Activated naive CD8-positive, alpha-beta T cell treated with anti-CD3 and anti-CD28 coated beads, Interleukin-2, amount 10 ng/mL, durations not matched to agents 7 days and 5 days (primary cell): ENCODE measurements at regions not wholly inside any gene's neighbourhood (a gene's known extent, or its start where the extent isn't known, plus 50 kb on each side); places are given as distances from the start of the nearest gene placed in this dataset.
A peak's percentile ranks its signal among the peaks of the same experiment; 100 is the strongest.
"Not testable (repeated sequence)": the region's sequence is repeated elsewhere in the genome, so short reads cannot be mapped to it uniquely, and the experiment has no call there.

Source experiments
- ATAC-seq: fragments of 150-1000 bp; cut with Tn5 transposase; one replicate; pipeline ENCODE4 v1.10.0; 2021; ENCODE audit warnings: low read depth, moderate library complexity
- POLR2A ChIA-PET: fragments of 350-600 bp; sonication (Branson Sonifier 250); formaldehyde crosslinking; loops from one replicate; lab custom pipeline; 2021; ENCODE audit warnings: antibody characterized with exemption; lab: Charles Lee
- DNase-seq: peaks from one replicate; pipeline ENCODE4 v3.0.0; 2021
- H3K27ac Mint-ChIP-seq: one replicate; pipeline ENCODE4 v1.8.0; 2022; ENCODE audit warnings: mild to moderate bottlenecking, mixed read lengths
- H3K27me3 Mint-ChIP-seq: one replicate; pipeline ENCODE4 v1.8.0; 2022; ENCODE audit warnings: mild to moderate bottlenecking, moderate library complexity, mixed read lengths
- H3K36me3 Mint-ChIP-seq: one replicate; pipeline ENCODE4 v1.8.0; 2021; ENCODE audit warnings: mild to moderate bottlenecking, mixed read lengths
- H3K4me1 Mint-ChIP-seq: one replicate; pipeline ENCODE4 v1.8.0; 2021; ENCODE audit warnings: mixed read lengths
- H3K4me3 Mint-ChIP-seq: one replicate; pipeline ENCODE4 v1.8.0; 2022; ENCODE audit warnings: mild to moderate bottlenecking, moderate library complexity, mixed read lengths
- H3K9me3 Mint-ChIP-seq: one replicate; pipeline ENCODE4 v1.8.0; 2021; ENCODE audit warnings: mixed read lengths

- Mint-ChIP-seq H3K36me3 (no peaks in the 10 kb centered on the region), H3K4me1 (no peaks in the 10 kb centered on the region), H3K9me3 (peaks cover 5% of the 10 kb centered on the region), H3K27me3 (peaks cover 21% of the 10 kb centered on the region), H3K27ac (no peak overlapping the region), H3K4me3 (no peak overlapping the region)
- DNase-seq, result no peak
- POLR2A ChIA-PET, result no interaction called here
- ATAC-seq, result no peak
Observed at GRCh38 chr7:23887660-23888059, 177.6 kb downstream of the STK31 start.

- POLR2A ChIA-PET, result no interaction called here
- no peaks in the 10 kb centered on the region for H3K36me3 Mint-ChIP-seq
- peaks cover 5% of the 10 kb centered on the region for H3K9me3 Mint-ChIP-seq
Observed at GRCh38 chr7:23888958-23889357, 178.9 kb downstream of the STK31 start.

GRCh38 chr7:23889566-23889965, 179.5 kb downstream of the STK31 start:
- POLR2A ChIA-PET, result no interaction called here
- no peak for ATAC-seq
- H3K27ac Mint-ChIP-seq, result no peak overlapping the region

More at GRCh38 chr7:23888958-23889357, 178.9 kb downstream of the STK31 start:
- H3K4me1 Mint-ChIP-seq, result peaks cover 10% of the 10 kb centered on the region
- no peak for ATAC-seq
- H3K27me3 Mint-ChIP-seq, result peaks cover 34% of the 10 kb centered on the region
- no peak overlapping the region for H3K27ac Mint-ChIP-seq
- H3K4me3 Mint-ChIP-seq, result no peak overlapping the region
- no peak for DNase-seq

GRCh38 chr7:23892019-23892418, 182.0 kb downstream of the STK31 start:
- peaks cover 40% of the 10 kb centered on the region for H3K27me3 Mint-ChIP-seq
- POLR2A ChIA-PET, result no interaction called here
- no peaks in the 10 kb centered on the region for H3K36me3 Mint-ChIP-seq
- H3K4me1 Mint-ChIP-seq, result peaks cover 28% of the 10 kb centered on the region
- no peak for DNase-seq
- ATAC-seq, result no peak
- H3K9me3 Mint-ChIP-seq, result peaks cover 5% of the 10 kb centered on the region
- H3K4me3 Mint-ChIP-seq, result no peak overlapping the region
- no peak overlapping the region for H3K27ac Mint-ChIP-seq

More at GRCh38 chr7:23889566-23889965, 179.5 kb downstream of the STK31 start:
- Mint-ChIP-seq H3K4me3 (no peak overlapping the region), H3K27me3 (peaks cover 35% of the 10 kb centered on the region), H3K4me1 (peaks cover 16% of the 10 kb centered on the region), H3K9me3 (peaks cover 5% of the 10 kb centered on the region), H3K36me3 (no peaks in the 10 kb centered on the region)
- no peak for DNase-seq

- Mint-ChIP-seq H3K27me3 (peaks cover 39% of the 10 kb centered on the region), H3K4me3 (peak overlapping the region; percentile 3), H3K36me3 (no peaks in the 10 kb centered on the region), H3K4me1 (peaks cover 28% of the 10 kb centered on the region), H3K9me3 (peaks cover 5% of the 10 kb centered on the region), H3K27ac (no peak overlapping the region)
- DNase-seq, result no peak
- ATAC-seq, result no peak
- POLR2A ChIA-PET, result interaction anchor here (1.2 kb wide), 1 partner anchor 361 kb away, joined by 3 read pairs; the partner anchor contains the start of gene TRA2A
Observed at GRCh38 chr7:23893176-23893941, 183.3 kb downstream of the STK31 start.

GRCh38 chr7:23893942-23894891, 184.2 kb downstream of the STK31 start:
- Mint-ChIP-seq H3K27me3 (peaks cover 37% of the 10 kb centered on the region), H3K4me1 (peaks cover 28% of the 10 kb centered on the region), H3K4me3 (peak overlapping the region; percentile 35), H3K36me3 (no peaks in the 10 kb centered on the region), H3K9me3 (peaks cover 5% of the 10 kb centered on the region), H3K27ac (peak overlapping the region; percentile 12)
- POLR2A ChIA-PET, result interaction anchor here (1.2 kb wide), 1 partner anchor 362 kb away, joined by 3 read pairs; the partner anchor contains the start of gene TRA2A
- peak; percentile 83 for ATAC-seq
- DNase-seq, result peak; percentile 62

- Mint-ChIP-seq H3K4me3 (peak overlapping the region; percentile 43), H3K27me3 (peaks cover 31% of the 10 kb centered on the region), H3K9me3 (peaks cover 2% of the 10 kb centered on the region), H3K4me1 (peaks cover 28% of the 10 kb centered on the region), H3K36me3 (no peaks in the 10 kb centered on the region), H3K27ac (peak overlapping the region; percentile 22)
- peak; percentile 27 for ATAC-seq
- DNase-seq, result no peak
- POLR2A ChIA-PET, result no interaction called here
Observed at GRCh38 chr7:23894892-23895569, 185.0 kb downstream of the STK31 start.

GRCh38 chr7:23895666-23896096, 185.7 kb downstream of the STK31 start:
- peaks cover 27% of the 10 kb centered on the region for H3K27me3 Mint-ChIP-seq
- ATAC-seq, result no peak
- POLR2A ChIA-PET, result no interaction called here

GRCh38 chr7:23898619-23899018, 188.6 kb downstream of the STK31 start:
- Mint-ChIP-seq H3K4me3 (no peak overlapping the region), H3K36me3 (no peaks in the 10 kb centered on the region), H3K4me1 (peaks cover 21% of the 10 kb centered on the region), H3K9me3 (no peaks in the 10 kb centered on the region), H3K27ac (no peak overlapping the region), H3K27me3 (peaks cover 9% of the 10 kb centered on the region)
- POLR2A ChIA-PET, result interaction anchor here (0.7 kb wide), 1 partner anchor 71 kb away, joined by 4 read pairs; no protein-coding TSS in a partner anchor
- ATAC-seq (no peak), DNase-seq (no peak)

More at GRCh38 chr7:23895666-23896096, 185.7 kb downstream of the STK31 start:
- H3K4me3 Mint-ChIP-seq, result peak overlapping the region; percentile 43
- H3K27ac Mint-ChIP-seq, result no peak overlapping the region
- H3K9me3 Mint-ChIP-seq, result no peaks in the 10 kb centered on the region
- peaks cover 28% of the 10 kb centered on the region for H3K4me1 Mint-ChIP-seq
- DNase-seq, result no peak
- no peaks in the 10 kb centered on the region for H3K36me3 Mint-ChIP-seq

GRCh38 chr7:23904901-23905300, 194.9 kb downstream of the STK31 start:
- H3K36me3 Mint-ChIP-seq, H3K4me1 Mint-ChIP-seq, H3K9me3 Mint-ChIP-seq, POLR2A ChIA-PET, DNase-seq, H3K4me3 Mint-ChIP-seq, H3K27ac Mint-ChIP-seq, ATAC-seq: not testable (repeated sequence)
- peaks cover 13% of the 10 kb centered on the region for H3K27me3 Mint-ChIP-seq

- no peak for DNase-seq
- Mint-ChIP-seq H3K27ac (no peak overlapping the region), H3K9me3 (no peaks in the 10 kb centered on the region), H3K4me3 (no peak overlapping the region), H3K4me1 (no peaks in the 10 kb centered on the region), H3K36me3 (no peaks in the 10 kb centered on the region), H3K27me3 (peaks cover 15% of the 10 kb centered on the region)
- no peak for ATAC-seq
- POLR2A ChIA-PET, result no interaction called here
Observed at GRCh38 chr7:23907012-23907411, 197.0 kb downstream of the STK31 start.

- no peak overlapping the region for H3K4me3 Mint-ChIP-seq
- peaks cover 15% of the 10 kb centered on the region for H3K27me3 Mint-ChIP-seq
- no peak overlapping the region for H3K27ac Mint-ChIP-seq
- peaks cover 7% of the 10 kb centered on the region for H3K9me3 Mint-ChIP-seq
- no peaks in the 10 kb centered on the region for H3K4me1 Mint-ChIP-seq
- DNase-seq, result no peak
- ATAC-seq, result no peak
- POLR2A ChIA-PET, result no interaction called here
- no peaks in the 10 kb centered on the region for H3K36me3 Mint-ChIP-seq
Observed at GRCh38 chr7:23909426-23909825, 199.4 kb downstream of the STK31 start.

- POLR2A ChIA-PET, result no interaction called here
- H3K4me1 Mint-ChIP-seq, result no peaks in the 10 kb centered on the region
- ATAC-seq, result no peak
Observed at GRCh38 chr7:23912065-23912464, 202.0 kb downstream of the STK31 start.

More at GRCh38 chr7:23912065-23912464, 202.0 kb downstream of the STK31 start:
- no peak for DNase-seq
- H3K27me3 Mint-ChIP-seq, result peaks cover 9% of the 10 kb centered on the region
- H3K4me3 Mint-ChIP-seq, result no peak overlapping the region
- no peaks in the 10 kb centered on the region for H3K36me3 Mint-ChIP-seq
- peaks cover 7% of the 10 kb centered on the region for H3K9me3 Mint-ChIP-seq
- H3K27ac Mint-ChIP-seq, result no peak overlapping the region
